Fibroblast of pulmonary artery (primary cell): ENCODE measurements at regions not wholly inside any gene's neighbourhood (a gene's known extent, or its start where the extent isn't known, plus 50 kb on each side); places are given as distances from the start of the nearest gene placed in this dataset.

ENCODE experiments used
- DNase-seq: peaks from one replicate; pipeline ENCODE4 v3.0.0-alpha.2; 2010; ENCODE audit warnings: low read depth
- H3K4me3 ChIP-seq: replicated peaks from 2 replicates; pipeline ENCODE4 v1.5.1; 2011; ENCODE audit warnings: low read depth, mild to moderate bottlenecking, control low read depth, low read length, moderate library complexity
- TF ChIP-seq, protein P1 (sequence below): IDR thresholded peaks from 2 replicates; pipeline ENCODE4 v1.5.1; 2011; ENCODE audit warnings: mild to moderate bottlenecking, control low read depth, low read length, inconsistent platforms; ENCODE audit errors: missing control alignments

DNA sequence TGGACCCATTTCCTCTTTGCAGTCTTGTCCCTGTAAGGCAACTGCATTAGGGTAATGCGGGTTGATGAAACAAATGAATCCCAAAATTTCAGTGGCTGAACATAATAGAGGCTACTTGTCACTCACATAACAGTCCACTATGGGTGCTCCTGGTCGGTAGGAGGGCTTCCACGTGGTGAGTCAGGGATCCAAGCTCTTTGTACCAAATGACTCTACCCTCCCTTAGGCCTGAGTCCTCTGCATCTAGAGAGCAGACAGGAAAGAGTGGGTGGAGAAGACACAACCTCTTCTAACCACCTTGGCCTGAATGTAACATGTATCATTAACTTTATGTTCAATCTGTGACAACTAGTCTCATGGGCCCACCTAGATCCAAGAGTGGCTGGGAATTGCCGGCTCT lies 86.2 kb upstream of the HAAO start:
- DNase-seq: no peak
- TF ChIP-seq, protein P1, sequence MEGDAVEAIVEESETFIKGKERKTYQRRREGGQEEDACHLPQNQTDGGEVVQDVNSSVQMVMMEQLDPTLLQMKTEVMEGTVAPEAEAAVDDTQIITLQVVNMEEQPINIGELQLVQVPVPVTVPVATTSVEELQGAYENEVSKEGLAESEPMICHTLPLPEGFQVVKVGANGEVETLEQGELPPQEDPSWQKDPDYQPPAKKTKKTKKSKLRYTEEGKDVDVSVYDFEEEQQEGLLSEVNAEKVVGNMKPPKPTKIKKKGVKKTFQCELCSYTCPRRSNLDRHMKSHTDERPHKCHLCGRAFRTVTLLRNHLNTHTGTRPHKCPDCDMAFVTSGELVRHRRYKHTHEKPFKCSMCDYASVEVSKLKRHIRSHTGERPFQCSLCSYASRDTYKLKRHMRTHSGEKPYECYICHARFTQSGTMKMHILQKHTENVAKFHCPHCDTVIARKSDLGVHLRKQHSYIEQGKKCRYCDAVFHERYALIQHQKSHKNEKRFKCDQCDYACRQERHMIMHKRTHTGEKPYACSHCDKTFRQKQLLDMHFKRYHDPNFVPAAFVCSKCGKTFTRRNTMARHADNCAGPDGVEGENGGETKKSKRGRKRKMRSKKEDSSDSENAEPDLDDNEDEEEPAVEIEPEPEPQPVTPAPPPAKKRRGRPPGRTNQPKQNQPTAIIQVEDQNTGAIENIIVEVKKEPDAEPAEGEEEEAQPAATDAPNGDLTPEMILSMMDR: no peak
- H3K4me3 ChIP-seq: no peak overlapping the region

DNA sequence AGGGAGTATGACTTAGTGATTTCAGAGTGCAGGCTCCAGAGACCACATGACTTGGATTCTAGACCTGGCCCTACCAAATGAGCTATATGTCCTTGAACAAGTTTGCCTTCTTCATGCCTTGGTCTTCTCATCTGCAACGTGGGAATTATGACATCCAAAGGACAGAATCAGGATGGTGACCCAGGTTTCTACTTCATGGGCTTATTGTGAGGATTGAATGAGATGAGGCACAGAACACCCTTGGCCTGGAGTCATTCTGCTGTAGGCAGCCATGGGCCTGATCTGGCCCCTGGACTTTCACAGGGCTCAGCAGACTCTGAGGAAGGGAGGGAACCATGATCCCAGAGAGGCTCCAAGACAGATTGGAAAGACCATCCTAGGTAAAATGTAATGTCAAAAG lies 85.6 kb upstream of the HAAO start:
- TF ChIP-seq, protein P1: no peak

DNA sequence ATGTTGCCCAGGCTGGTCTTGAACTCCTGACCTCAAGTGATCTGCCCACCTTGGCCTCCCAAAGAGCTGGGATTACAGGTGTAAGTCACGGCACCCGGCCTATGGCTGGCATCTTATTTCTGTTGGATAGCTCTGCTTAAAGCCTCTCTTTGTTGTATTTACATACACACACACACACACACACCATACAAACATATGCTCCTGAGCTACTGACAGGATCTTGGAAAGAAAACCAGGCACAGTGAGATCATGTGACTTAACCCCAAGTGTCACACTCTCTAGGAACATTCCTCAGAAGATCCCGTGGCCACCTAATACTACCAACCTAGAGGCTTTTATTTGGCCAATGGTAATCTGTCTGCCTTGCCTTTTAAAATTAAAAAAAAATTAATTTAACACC lies 85.1 kb upstream of the HAAO start:
- TF ChIP-seq, protein P1: no peak
- peak; percentile 44 for DNase-seq
- no peak overlapping the region for H3K4me3 ChIP-seq

More for the DNA sequence above, 85.6 kb upstream of the HAAO start:
- DNase-seq: no peak
- no peak overlapping the region for H3K4me3 ChIP-seq

DNA sequence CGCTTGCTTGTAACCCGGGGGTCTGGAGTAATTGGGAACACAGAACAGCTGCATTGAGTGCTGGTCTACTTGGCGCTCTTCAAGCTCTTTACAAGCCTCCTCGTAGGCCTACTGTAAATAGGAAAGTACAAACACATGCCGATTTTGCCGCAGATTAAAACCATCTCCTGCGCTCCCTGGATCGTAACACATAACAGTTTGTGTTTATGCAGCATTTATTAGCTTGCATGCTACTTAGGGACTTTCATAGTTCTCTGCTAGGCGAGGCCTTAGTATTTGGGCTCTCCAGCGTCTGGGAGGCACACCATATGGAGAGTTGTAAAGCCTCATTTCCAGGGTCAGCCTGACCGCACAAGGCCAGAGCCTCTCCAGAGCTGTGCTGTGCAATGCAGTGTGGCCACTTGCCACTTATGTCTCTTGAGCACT lies 84.0 kb upstream of the HAAO start:
- TF ChIP-seq, protein P1: no peak
- no peak for DNase-seq
- no peak overlapping the region for H3K4me3 ChIP-seq

DNA sequence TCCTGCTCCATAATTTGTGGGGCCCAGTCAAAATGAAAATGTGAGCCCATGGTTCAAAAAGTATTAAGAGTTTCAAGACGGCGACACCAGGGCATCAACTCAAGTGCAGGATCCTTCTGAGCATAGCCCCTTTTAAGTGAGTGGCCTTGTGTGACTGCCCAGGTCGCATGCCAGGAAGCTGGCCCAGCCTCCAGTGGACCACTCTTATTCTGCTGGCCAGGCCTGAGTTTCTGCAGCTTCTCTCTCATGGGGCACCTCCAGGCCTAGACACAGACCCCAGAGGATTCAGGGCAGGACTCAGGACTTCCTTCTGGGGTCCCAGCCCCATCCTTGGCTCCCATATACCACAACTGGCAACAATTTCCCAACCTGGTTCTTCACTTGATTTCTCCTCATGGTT lies 83.5 kb upstream of the HAAO start:
- H3K4me3 ChIP-seq: no peak overlapping the region
- no peak for DNase-seq

DNA sequence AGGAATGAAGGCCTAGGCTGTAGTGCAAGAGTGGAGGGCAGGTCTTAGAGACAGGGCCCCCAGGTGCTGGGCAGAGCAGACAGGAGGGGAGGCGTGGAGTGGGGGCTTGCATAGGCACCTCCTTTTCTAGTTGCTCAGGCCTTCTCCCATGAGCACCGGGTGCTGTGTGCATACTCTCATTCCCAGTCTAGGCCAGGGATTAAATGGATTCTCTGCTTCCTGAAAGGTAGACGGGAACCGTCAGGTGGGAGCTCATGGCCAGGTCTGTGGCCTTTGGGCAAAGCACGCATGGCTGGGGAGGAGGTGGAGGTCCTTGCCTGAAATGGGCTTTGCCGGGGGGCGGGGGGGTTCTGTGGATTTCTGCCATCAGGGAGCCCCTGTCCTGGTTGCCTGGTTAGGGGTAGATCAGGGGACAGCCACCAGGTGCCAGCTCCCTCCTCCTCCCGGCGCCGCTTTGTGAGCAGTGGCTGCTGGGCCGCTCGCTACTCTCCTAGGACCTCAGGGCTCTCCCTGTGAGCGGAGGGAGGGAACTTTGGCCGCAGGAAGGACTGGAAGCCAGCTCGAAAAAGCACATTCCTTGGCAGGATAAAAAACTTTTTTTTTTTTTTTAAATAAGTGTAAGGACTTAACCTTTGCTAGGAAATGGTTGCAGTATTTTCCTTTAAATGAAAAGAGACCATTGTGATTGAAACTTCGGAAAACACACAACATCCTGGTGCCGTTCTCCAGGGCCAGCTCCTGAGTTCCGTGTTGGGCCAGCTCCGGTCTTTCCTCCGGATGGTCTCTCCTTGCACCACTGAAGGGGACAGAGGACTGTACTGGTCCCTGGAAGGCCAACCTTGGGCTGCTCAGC lies 82.8 kb upstream of the HAAO start:
- TF ChIP-seq, protein P1: no peak
- peak; percentile 40 for DNase-seq
- H3K4me3 ChIP-seq: no peak overlapping the region

More for the DNA sequence above, 83.5 kb upstream of the HAAO start:
- TF ChIP-seq, protein P1: no peak

DNA sequence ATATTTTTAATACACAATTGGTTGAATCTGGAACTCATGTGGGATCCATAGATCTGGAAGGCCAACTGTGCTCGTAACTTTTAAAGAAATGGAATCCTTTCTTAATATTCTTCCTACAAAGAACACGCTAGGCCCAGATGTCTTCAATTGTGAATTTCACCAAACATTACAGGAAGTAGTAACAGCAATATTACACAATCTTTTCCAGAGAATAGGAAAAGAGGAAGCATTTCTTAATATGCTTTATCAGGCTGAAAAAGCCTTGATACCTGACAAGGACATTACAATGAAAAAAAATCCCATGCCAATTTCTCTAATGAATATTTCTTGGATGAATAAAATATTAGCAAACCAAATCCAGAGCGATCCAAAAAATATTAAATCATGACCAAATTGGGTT lies 80.3 kb upstream of the HAAO start:
- TF ChIP-seq, protein P1: no peak
- peak; percentile 86 for DNase-seq
- H3K4me3 ChIP-seq: no peak overlapping the region
